ENCODE measurements at regions not wholly inside any gene's neighbourhood (a gene's known extent, or its start where the extent isn't known, plus 50 kb on each side); places are given as distances from the start of the nearest gene placed in this dataset.

DNA sequence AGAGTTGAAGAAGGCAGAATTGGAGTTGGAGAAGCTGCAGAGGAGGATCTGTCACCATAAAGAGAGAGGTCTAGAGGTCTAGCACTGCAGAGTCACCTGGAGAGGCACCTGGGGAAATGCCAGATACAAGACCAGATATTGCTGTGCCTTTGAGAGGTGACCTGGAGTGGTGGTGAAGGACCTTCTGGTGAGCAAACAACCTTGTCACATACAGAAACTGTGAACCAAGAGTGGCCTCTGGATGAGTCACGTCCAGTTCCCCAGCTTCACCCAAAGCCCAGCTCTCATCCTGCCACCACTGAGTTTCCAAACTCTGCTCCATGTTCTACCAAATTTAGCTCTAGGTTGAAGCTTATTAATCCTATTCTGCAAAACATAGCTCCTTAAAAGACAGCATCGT, 131.1 kb upstream of the FBXL7 start:
- Histone ChIP-seq H3K4me1 (ENCODE audit: control insufficient read depth, extremely low read depth, insufficient read depth, low read length) (no peaks in the 10 kb centered on the region), H3K9me1 (ENCODE audit: control insufficient read depth, extremely low read depth, insufficient read depth, low read length) (no peaks in the 10 kb centered on the region), H3K27me3 (ENCODE audit: control insufficient read depth, extremely low read depth, insufficient read depth, low read length) (no peaks in the 10 kb centered on the region), H3K4me2 (ENCODE audit: control insufficient read depth, extremely low read depth, insufficient read depth, low read depth, low read length) (no peak overlapping the region), H2AFZ (ENCODE audit: control insufficient read depth, low read length) (no peak overlapping the region), H3K4me3 (ENCODE audit: control insufficient read depth in 2 of 3, extremely low read depth in 1 of 3, insufficient read depth in 2 of 3, low read depth in 1 of 3, low read length in 3 of 3) (no peak overlapping the region), H3K9me3 (ENCODE audit: control insufficient read depth, low read depth, low read length) (peaks cover 2% of the 10 kb centered on the region), H3K36me3 (ENCODE audit: control insufficient read depth in 2 of 2, extremely low read depth in 1 of 2, insufficient read depth in 2 of 2, low read length in 2 of 2) (no peaks in the 10 kb centered on the region), H4K20me1 (ENCODE audit: control insufficient read depth, extremely low read depth, insufficient read depth, low read length) (no peaks in the 10 kb centered on the region), H3K27ac (ENCODE audit: control insufficient read depth, insufficient read depth, low read length) (no peak overlapping the region), H3K9ac (ENCODE audit: control insufficient read depth, extremely low read depth, insufficient read depth, low read length) (no peak overlapping the region), H3K79me2 (ENCODE audit: control insufficient read depth, insufficient read depth, low read length) (no peaks in the 10 kb centered on the region)
- dilution Hi-C loops (cut with MboI; ENCODE audit: extremely low pct_ligation_motif_present, low sequenced_read_pairs), result no loop called here
- DNase-seq (ENCODE audit: low read depth, low spot score), result no peak
- TF ChIP-seq, protein P1, sequence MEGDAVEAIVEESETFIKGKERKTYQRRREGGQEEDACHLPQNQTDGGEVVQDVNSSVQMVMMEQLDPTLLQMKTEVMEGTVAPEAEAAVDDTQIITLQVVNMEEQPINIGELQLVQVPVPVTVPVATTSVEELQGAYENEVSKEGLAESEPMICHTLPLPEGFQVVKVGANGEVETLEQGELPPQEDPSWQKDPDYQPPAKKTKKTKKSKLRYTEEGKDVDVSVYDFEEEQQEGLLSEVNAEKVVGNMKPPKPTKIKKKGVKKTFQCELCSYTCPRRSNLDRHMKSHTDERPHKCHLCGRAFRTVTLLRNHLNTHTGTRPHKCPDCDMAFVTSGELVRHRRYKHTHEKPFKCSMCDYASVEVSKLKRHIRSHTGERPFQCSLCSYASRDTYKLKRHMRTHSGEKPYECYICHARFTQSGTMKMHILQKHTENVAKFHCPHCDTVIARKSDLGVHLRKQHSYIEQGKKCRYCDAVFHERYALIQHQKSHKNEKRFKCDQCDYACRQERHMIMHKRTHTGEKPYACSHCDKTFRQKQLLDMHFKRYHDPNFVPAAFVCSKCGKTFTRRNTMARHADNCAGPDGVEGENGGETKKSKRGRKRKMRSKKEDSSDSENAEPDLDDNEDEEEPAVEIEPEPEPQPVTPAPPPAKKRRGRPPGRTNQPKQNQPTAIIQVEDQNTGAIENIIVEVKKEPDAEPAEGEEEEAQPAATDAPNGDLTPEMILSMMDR (optimal IDR thresholded peaks at IDR 0.05 in 1 of 3, IDR thresholded peaks at IDR 0.05 in 1 of 3, conservative IDR thresholded peaks at IDR 0.05 in 1 of 3; ENCODE audit: extremely low read depth in 1 of 3, insufficient read depth in 2 of 3, low read length in 3 of 3), result no peak
- TF ChIP-seq EZH2 (IDR thresholded peaks at IDR 0.05; ENCODE audit: low read length), result no peak
- FAIRE-seq, result no peak

DNA sequence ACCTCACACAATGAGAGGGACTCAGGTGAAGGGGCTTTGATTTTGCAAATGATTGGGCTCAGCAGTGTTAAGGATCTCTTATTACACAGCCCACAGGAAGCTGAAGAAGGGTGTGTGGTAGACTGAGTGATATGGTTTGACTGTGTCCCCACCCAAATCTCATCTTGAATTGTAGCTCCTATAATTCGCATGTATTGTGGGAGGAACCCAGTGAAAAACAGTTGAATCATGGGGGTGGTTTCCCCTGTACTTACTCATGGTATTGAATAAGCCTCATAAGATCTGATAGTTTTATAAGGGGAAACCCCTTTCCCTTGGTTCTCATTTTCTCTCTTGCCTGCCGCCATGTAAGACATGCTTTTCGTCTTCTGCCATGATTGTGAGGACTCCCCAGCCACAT, 132.5 kb upstream of the FBXL7 start:
- H4K20me1 ChIP-seq (ENCODE audit: control insufficient read depth, extremely low read depth, insufficient read depth, low read length), result no peaks in the 10 kb centered on the region
- H3K4me1 ChIP-seq (ENCODE audit: control insufficient read depth, extremely low read depth, insufficient read depth, low read length), result no peaks in the 10 kb centered on the region
- H3K9me3 ChIP-seq (ENCODE audit: control insufficient read depth, low read depth, low read length), result peaks cover 2% of the 10 kb centered on the region
- no peaks in the 10 kb centered on the region for H3K9me1 ChIP-seq (ENCODE audit: control insufficient read depth, extremely low read depth, insufficient read depth, low read length)
- TF ChIP-seq, protein P1 (optimal IDR thresholded peaks at IDR 0.05 in 1 of 3, IDR thresholded peaks at IDR 0.05 in 1 of 3, conservative IDR thresholded peaks at IDR 0.05 in 1 of 3; ENCODE audit: extremely low read depth in 1 of 3, insufficient read depth in 2 of 3, low read length in 3 of 3), result no peak
- TF ChIP-seq EZH2 (IDR thresholded peaks at IDR 0.05; ENCODE audit: low read length), result no peak
- FAIRE-seq (no peak), DNase-seq (ENCODE audit: low read depth, low spot score) (no peak)
- dilution Hi-C loops (cut with MboI; ENCODE audit: extremely low pct_ligation_motif_present, low sequenced_read_pairs), result no loop called here
- no peak overlapping the region for H2AFZ ChIP-seq (ENCODE audit: control insufficient read depth, low read length)
- no peaks in the 10 kb centered on the region for H3K27me3 ChIP-seq (ENCODE audit: control insufficient read depth, extremely low read depth, insufficient read depth, low read length)
- H3K27ac ChIP-seq (ENCODE audit: control insufficient read depth, insufficient read depth, low read length), result no peak overlapping the region
- H3K4me3 ChIP-seq (ENCODE audit: control insufficient read depth in 2 of 3, extremely low read depth in 1 of 3, insufficient read depth in 2 of 3, low read depth in 1 of 3, low read length in 3 of 3), result no peak overlapping the region
- no peak overlapping the region for H3K4me2 ChIP-seq (ENCODE audit: control insufficient read depth, extremely low read depth, insufficient read depth, low read depth, low read length)
- H3K36me3 ChIP-seq (ENCODE audit: control insufficient read depth in 2 of 2, extremely low read depth in 1 of 2, insufficient read depth in 2 of 2, low read length in 2 of 2), result no peaks in the 10 kb centered on the region
- no peaks in the 10 kb centered on the region for H3K79me2 ChIP-seq (ENCODE audit: control insufficient read depth, insufficient read depth, low read length)
- no peak overlapping the region for H3K9ac ChIP-seq (ENCODE audit: control insufficient read depth, extremely low read depth, insufficient read depth, low read length)
